IMR-90 (cell line): ENCODE measurements at regions not wholly inside any gene's neighbourhood (a gene's known extent, or its start where the extent isn't known, plus 50 kb on each side); places are given as distances from the start of the nearest gene placed in this dataset.

Experiments
- ATAC-seq: fragments of 200-7000 bp; cut with Tn5 transposase; 2 replicates; pipeline ENCODE4 v1.9.1; 2020; ENCODE audit warnings: low read depth, mild to moderate bottlenecking, moderate library complexity
- BruUV-seq: library from RNA; stranded (reverse); fragments of 400-500 nt; replicated peaks from 2 replicates; lab custom pipeline; 2021; lab: Mats Ljungman, UMichigan
- CTCF ChIA-PET: fragments of 300-600 bp; formaldehyde crosslinking; extraction: SDS; loops from one replicate; lab custom pipeline; 2021; ENCODE audit warnings: antibody characterized with exemption; lab: Yijun Ruan, JAX
- POLR2A ChIA-PET: fragments of 300-600 bp; sonication (Branson Sonifier 250); formaldehyde crosslinking; loops from one replicate; lab custom pipeline; 2022; ENCODE audit warnings: antibody characterized with exemption; ENCODE audit not compliant: unreplicated experiment; lab: Charles Lee
- DNase-seq: peaks from one replicate; pipeline ENCODE4 v3.0.0; 2013
- H2AFZ ChIP-seq: replicated peaks from 2 replicates; pipeline ENCODE3; 2013; ENCODE audit warnings: low read length, mild to moderate bottlenecking; ENCODE audit not compliant: poor library complexity
- H2AK5ac ChIP-seq: 2 replicates; pipeline ENCODE4 v1.6.1; 2013; ENCODE audit warnings: low read depth, low read length, inconsistent platforms
- H2AK9ac ChIP-seq: replicated peaks from 2 replicates; pipeline ENCODE3; 2013; ENCODE audit warnings: mild to moderate bottlenecking, low read depth, low read length, moderate library complexity; ENCODE audit not compliant: poor library complexity
- H2BK120ac ChIP-seq: 2 replicates; pipeline ENCODE4 v1.6.1; 2013; ENCODE audit warnings: low read depth, low read length, inconsistent platforms
- H2BK15ac ChIP-seq: 3 replicates; pipeline ENCODE4 v1.6.1; 2013; ENCODE audit warnings: low read depth, low read length, inconsistent platforms
- H2BK20ac ChIP-seq: 2 replicates; pipeline ENCODE4 v1.6.1; 2013; ENCODE audit warnings: low read depth, mild to moderate bottlenecking, inconsistent platforms, low read length, moderate library complexity
- H2BK5ac ChIP-seq: 2 replicates; pipeline ENCODE4 v1.6.1; 2013; ENCODE audit warnings: mild to moderate bottlenecking, low read depth, low read length, inconsistent platforms; ENCODE audit not compliant: poor library complexity, severe bottlenecking
- H3K14ac ChIP-seq: replicated peaks from 2 replicates; pipeline ENCODE4 v1.6.1; 2013; ENCODE audit warnings: low read depth, low read length, inconsistent platforms
- H3K18ac ChIP-seq: 2 replicates; pipeline ENCODE4 v1.6.1; 2013; ENCODE audit warnings: low read depth, low read length, control low read depth
- H3K23ac ChIP-seq: 2 replicates; pipeline ENCODE4 v1.6.1; 2013; ENCODE audit warnings: low read depth, low read length, inconsistent platforms
- H3K27ac ChIP-seq: 2 replicates; pipeline ENCODE4 v1.5.1; 2013; ENCODE audit warnings: mild to moderate bottlenecking, control low read depth, low read length; ENCODE audit not compliant: insufficient read depth
- H3K27me3 ChIP-seq: 2 replicates; pipeline ENCODE4 v1.6.1; 2013; ENCODE audit warnings: low read length; ENCODE audit not compliant: control insufficient read depth, insufficient read depth
- H3K36me3 ChIP-seq: 2 replicates; pipeline ENCODE4 v1.6.1; 2013; ENCODE audit warnings: low read length, mixed read lengths; ENCODE audit not compliant: control insufficient read depth, insufficient read depth
- H3K4ac ChIP-seq: 2 replicates; pipeline ENCODE4 v1.6.1; 2013; ENCODE audit warnings: low read depth, low read length, inconsistent platforms
- H3K4me1 ChIP-seq: 2 replicates; pipeline ENCODE4 v1.6.1; 2013; ENCODE audit warnings: low read length, mixed read lengths; ENCODE audit not compliant: control insufficient read depth, insufficient read depth
- H3K4me2 ChIP-seq: 2 replicates; pipeline ENCODE4 v1.6.1; 2013; ENCODE audit warnings: low read depth, mild to moderate bottlenecking, control low read depth, low read length, moderate library complexity
- H3K4me3 ChIP-seq: 2 replicates; pipeline ENCODE4 v1.5.1; 2013; ENCODE audit warnings: low read depth, mild to moderate bottlenecking, control low read depth, low read length, moderate library complexity; ENCODE audit not compliant: insufficient read depth
- H3K56ac ChIP-seq: 2 replicates; pipeline ENCODE4 v1.6.1; 2013; ENCODE audit warnings: low read length, inconsistent platforms; ENCODE audit not compliant: insufficient read depth; ENCODE audit errors: extremely low read depth
- H3K79me1 ChIP-seq, 2 experiments: 2 replicates each; pipeline ENCODE4 v1.6.1; 2013; ENCODE audit warnings: low read length in 2 of 2, inconsistent platforms in 1 of 2, low read depth in 1 of 2
- H3K9ac ChIP-seq: 2 replicates; pipeline ENCODE4 v1.6.1; 2013; ENCODE audit warnings: low read depth, low read length, control low read depth
- H3K9me1 ChIP-seq: 2 replicates; pipeline ENCODE4 v1.6.1; 2013; ENCODE audit warnings: low read length, inconsistent platforms; ENCODE audit not compliant: insufficient read depth
- H3K9me3 ChIP-seq: 2 replicates; pipeline ENCODE4 v1.6.1; 2013; ENCODE audit warnings: low read length; ENCODE audit not compliant: control insufficient read depth, insufficient read depth
- H4K20me1 ChIP-seq: 2 replicates; pipeline ENCODE4 v1.6.1; 2013; ENCODE audit warnings: low read length, inconsistent platforms; ENCODE audit not compliant: insufficient read depth
- H4K5ac ChIP-seq: 2 replicates; pipeline ENCODE4 v1.6.1; 2013; ENCODE audit warnings: mild to moderate bottlenecking, low read depth, low read length, control low read depth
- H4K8ac ChIP-seq, 2 experiments: 2 replicates each; pipeline ENCODE4 v1.6.1; 2013; ENCODE audit warnings: low read depth in 2 of 2, low read length in 2 of 2, control low read depth in 1 of 2, inconsistent platforms in 1 of 2
- H4K91ac ChIP-seq: 2 replicates; pipeline ENCODE4 v1.6.1; 2013; ENCODE audit warnings: low read depth, low read length, inconsistent platforms; ENCODE audit not compliant: insufficient read depth
- MAZ ChIP-seq: IDR thresholded peaks from 2 replicates; pipeline ENCODE4 v1.6.1; 2012; ENCODE audit warnings: low read depth, mild to moderate bottlenecking, low read length, improper control_type of control experiment, moderate library complexity, borderline replicate concordance
- WGBS, 2 experiments: methylation state at CpG; one replicate each; pipeline versions ENCODE4 v1.1.5 to v1.1.7; 2013; ENCODE audit warnings: missing lambda C conversion rate in 2 of 2; ENCODE audit not compliant: insufficient read length in 1 of 2; ENCODE audit errors: extremely low coverage in 2 of 2; 5-methylcytosine and 5-hydroxymethylcytosine counted together
- dilution Hi-C: fragments of 300-500 bp; cut with HindIII; formaldehyde crosslinking; loops from one replicate; pipeline ENCODE4 v1.14.3; 2018; ENCODE audit warnings: low sequenced_read_pairs; ENCODE audit not compliant: unreplicated experiment
- in situ Hi-C: fragments of 300-500 bp; cut with MboI; formaldehyde crosslinking; loops from 3 replicates; pipeline ENCODE4 v1.14.3; 2019; ENCODE audit warnings: low sequenced_read_pairs, inconsistent platforms, mixed read lengths
- intact Hi-C: fragments of 100-400 bp; cut with micrococcal nuclease; formaldehyde crosslinking; loops from 2 replicates; pipeline ENCODE4 v1.10.0; 2022

GRCh38 chr3:94587291-94587690 lies 524.4 kb downstream of the NSUN3 start:
- no peaks in the 10 kb centered on the region for H3K9me3 ChIP-seq
- no peak overlapping the region for H2BK15ac ChIP-seq
- no peaks in the 10 kb centered on the region for H3K79me1 ChIP-seq
- WGBS, 2 experiments, result 60% methylated on average over 1 of the region's 3 CpGs; no CpG with 5 or more reads in 1 of the 2 experiments
- H2AFZ ChIP-seq, result no peak overlapping the region
- no peak for DNase-seq
- in situ Hi-C loops (no loop called here), intact Hi-C loops (no loop called here), dilution Hi-C loops (no loop called here)
- H2BK5ac ChIP-seq, result no peak overlapping the region
- ChIA-PET POLR2A (no interaction called here), CTCF (interaction anchor here (0.6 kb wide), 1 partner anchor 224 kb away, joined by 6 read pairs; no protein-coding TSS in a partner anchor)
- no peak overlapping the region for H4K5ac ChIP-seq
- H3K9me1 ChIP-seq, result no peaks in the 10 kb centered on the region
- no peaks in the 10 kb centered on the region for H3K36me3 ChIP-seq
- H3K4me2 ChIP-seq, result no peak overlapping the region
- H4K8ac ChIP-seq, result no peak overlapping the region
- H4K20me1 ChIP-seq, result no peaks in the 10 kb centered on the region
- no peak overlapping the region for H3K27ac ChIP-seq
- no peak overlapping the region for H4K91ac ChIP-seq
- no peak overlapping the region for H3K14ac ChIP-seq
- H3K23ac ChIP-seq, result no peak overlapping the region
- H3K4ac ChIP-seq, result no peak overlapping the region
- H2BK20ac ChIP-seq, result no peak overlapping the region
- H3K9ac ChIP-seq, result no peak overlapping the region
- TF ChIP-seq MAZ, result no peak
- no peak overlapping the region for H2BK120ac ChIP-seq
- H3K4me1 ChIP-seq, result no peaks in the 10 kb centered on the region
- H2AK9ac ChIP-seq, result no peak overlapping the region
- H2AK5ac ChIP-seq, result no peak overlapping the region
- no peak overlapping the region for H3K56ac ChIP-seq
- H3K18ac ChIP-seq, result no peak overlapping the region
- no peak overlapping the region for H3K4me3 ChIP-seq
- no peaks in the 10 kb centered on the region for H3K27me3 ChIP-seq
- BruUV-seq, result no TSS peak
- ATAC-seq, result no peak
